ENCODE measurements at regions not wholly inside any gene's neighbourhood (a gene's known extent, or its start where the extent isn't known, plus 50 kb on each side); places are given as distances from the start of the nearest gene placed in this dataset.

DNA sequence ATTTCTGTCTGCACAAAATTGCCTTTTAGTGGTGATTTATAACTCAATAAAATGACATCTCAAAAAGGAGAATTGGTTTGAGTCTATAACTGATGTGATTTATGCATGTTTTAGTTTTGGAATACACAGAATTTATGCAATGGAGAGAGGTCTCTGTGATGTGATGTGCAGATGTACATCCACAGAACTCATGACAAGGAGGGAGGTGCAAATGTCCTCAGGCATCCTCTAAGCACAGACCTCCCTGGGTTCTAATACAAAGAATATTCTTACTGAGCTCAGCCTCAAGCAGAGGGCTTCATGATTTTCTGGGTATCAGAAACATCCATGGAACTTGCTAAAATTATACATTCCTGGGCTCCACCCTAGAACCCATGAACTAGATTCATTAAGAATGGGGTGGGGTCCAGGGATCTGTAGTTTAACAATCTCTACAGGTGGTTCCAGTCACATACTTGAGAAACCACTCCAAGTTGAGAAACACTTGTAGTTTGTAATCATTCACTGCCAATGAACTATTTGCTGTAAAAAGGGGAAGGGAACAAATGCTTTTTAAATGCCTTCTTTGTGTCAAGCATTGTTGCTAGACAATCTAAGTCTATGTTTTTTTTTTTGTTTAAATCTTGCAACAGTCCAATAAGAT, 60.2 kb upstream of the NEDD9 start:
- DNase-seq (ENCODE audit: low read depth), result no peak

DNA sequence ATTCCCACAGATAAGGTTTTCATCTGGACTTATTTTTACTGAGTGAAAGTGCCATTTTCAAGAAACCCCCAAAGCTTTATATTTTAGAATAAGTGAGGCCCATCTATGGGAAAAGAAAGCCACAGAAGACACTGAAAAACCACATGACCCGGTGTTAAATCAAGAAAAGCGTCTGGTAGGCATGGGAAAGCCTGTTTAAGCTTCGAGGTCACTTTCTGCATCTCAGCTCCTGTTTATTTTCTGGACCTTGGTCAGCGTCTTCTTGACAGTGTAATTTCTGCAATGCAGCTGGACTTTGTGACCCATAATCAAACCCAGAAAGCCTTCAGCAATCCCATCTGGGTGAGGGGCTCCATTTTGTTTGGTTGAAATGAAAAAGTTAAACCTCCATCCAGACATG, 59.6 kb upstream of the NEDD9 start:
- DNase-seq (ENCODE audit: low read depth), result no peak

DNA sequence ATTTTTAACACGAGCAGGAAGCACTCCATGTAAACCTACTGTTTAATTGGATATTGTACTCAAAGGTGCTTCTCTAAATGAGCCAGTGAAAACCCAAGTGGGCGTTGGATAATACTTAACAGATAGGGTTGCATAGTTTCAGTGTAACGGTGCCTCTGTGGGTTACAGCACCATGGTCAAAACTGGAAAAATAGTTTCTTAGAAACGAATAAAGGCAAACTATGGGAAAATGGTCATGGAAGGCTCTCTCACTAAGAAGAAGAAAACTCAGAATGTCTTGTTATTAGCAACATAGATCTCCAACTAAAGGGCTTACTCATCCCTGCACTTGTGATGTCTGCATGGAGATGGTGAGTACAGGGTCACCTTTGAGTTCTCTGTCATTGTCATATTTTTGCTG, 59.1 kb upstream of the NEDD9 start:
- DNase-seq (ENCODE audit: low read depth), result no peak

DNA sequence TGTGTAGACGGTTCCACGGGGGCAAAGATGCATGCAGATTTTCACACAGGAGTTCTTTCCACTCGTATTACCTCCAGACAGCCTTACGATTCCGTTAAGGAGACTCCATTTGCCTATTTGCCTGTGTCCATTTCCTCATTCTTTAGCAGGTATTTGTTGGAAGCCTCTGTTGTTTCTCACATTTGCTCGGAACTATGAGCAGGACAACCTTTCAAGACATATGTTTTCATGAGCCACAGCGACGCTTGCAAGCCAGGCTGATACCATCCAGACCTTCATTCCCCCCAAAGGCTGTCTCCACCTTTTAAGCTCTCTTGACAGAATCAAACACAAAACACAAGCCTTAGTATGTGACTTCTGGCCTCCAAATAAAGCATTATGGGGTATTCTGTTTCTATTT, 57.6 kb upstream of the NEDD9 start:
- DNase-seq (ENCODE audit: low read depth), result no peak

DNA sequence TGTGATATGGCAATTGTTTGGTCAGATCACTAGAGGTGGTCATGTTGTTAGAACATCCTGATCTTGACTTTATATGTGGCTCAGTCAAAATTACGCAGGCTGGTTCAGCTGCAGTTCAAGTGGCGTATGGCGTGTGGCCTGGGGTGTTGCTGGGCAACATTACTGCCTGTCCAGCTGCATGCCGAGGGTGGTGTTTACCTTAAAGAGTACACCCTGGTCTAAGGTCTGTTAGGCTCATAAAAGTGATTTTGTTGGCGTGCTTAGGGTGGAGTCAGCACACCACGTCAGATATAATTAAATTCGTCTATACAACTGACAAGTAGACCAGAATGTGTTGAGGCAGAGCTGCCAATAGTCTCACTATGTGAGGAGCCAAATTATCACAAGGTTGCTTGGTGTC, 55.6 kb upstream of the NEDD9 start:
- DNase-seq (ENCODE audit: low read depth), result no peak

DNA sequence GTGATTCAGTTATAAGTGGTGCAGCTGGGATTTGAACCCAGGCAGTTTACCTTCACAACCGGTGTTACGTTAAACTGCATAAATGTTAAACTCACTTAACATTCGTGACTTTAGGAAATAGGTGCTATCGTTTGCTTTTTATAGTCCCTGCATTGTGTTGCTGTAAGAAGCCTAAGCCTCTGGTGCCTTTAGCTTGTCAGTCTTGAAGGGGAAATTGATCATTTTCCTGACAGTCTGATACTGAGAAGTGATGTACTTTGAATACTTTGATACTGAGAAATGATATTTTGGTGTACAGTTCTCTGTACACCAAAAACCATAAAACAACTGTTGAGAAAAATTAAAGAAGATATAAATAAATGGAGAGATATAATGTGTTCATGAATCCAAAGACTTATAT, 52.5 kb upstream of the NEDD9 start:
- DNase-seq (ENCODE audit: low read depth), result no peak

DNA sequence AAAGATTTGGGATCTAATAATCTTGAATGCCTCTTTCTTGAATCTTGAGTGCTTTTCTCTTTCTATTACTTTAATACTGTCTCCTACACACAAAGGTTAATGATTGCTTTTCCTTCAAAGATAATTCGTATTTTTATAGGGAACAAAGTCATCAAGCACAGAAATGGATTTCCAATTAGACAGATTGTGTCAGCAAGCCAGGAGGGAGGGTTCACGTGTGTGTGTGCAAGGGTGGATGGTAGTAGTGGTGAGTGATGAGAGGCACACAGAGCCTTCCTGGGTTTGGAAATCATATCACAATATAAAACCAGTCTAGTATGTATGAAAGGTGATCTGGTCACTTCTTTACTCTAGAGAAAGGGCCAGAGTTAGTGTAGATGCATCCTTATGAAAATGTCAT, 51.2 kb upstream of the NEDD9 start:
- DNase-seq (ENCODE audit: low read depth), result no peak

DNA sequence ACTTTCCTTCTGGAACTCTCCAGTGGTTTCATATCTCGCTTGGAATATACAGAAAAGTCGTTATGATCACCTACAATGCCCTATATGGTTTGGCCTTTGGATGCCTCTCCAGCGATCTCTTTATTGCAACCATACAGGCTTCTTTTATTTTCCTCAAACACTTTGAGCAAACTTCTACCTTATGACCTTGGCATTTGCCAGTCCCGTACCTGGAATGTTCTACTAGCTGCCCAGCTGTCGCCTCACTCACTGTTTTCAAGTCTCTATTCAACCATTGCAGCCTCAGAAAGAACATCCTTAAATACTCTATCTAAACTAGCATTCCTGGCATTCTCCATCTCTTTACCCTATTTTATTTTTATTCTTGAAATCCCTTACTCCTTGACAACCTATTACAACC, 50.4 kb upstream of the NEDD9 start:
- no peak for DNase-seq (ENCODE audit: low read depth)
